OCI-LY7 (cell line): ENCODE measurements at regions not wholly inside any gene's neighbourhood (a gene's known extent, or its start where the extent isn't known, plus 50 kb on each side); places are given as distances from the start of the nearest gene placed in this dataset.
"Not testable (repeated sequence)": the region's sequence is repeated elsewhere in the genome, so short reads cannot be mapped to it uniquely, and the experiment has no call there.

Experiments used
- BruUV-seq: library from RNA; stranded (reverse); fragments of 400-500 nt; replicated peaks from 2 replicates; lab custom pipeline; 2021; lab: Mats Ljungman, UMichigan
- CTCF ChIA-PET: fragments of 300-600 bp; sonication (Branson Sonifier 250); formaldehyde crosslinking; loops from one replicate; lab custom pipeline; 2022; ENCODE audit warnings: antibody characterized with exemption; ENCODE audit not compliant: unreplicated experiment; lab: Charles Lee
- POLR2A ChIA-PET: fragments of 300-600 bp; sonication (Branson Sonifier 250); formaldehyde crosslinking; loops from one replicate; lab custom pipeline; 2022; ENCODE audit warnings: antibody characterized with exemption; lab: Charles Lee
- DNase-seq: peaks from one replicate; pipeline ENCODE4 v3.0.0-alpha.2; 2015; ENCODE audit warnings: low spot score
- H2AFZ ChIP-seq: fragments of 200-600 bp; sonication (generic), shearing (Covaris generic); 2 replicates; pipeline ENCODE4 v1.6.1; 2014; ENCODE audit warnings: mild to moderate bottlenecking, antibody characterized with exemption, low read length, moderate library complexity
- H3K27ac ChIP-seq: fragments of 200-600 bp; sonication (generic); 2 replicates; pipeline ENCODE4 v1.5.1; 2014; ENCODE audit warnings: mixed run types, low read depth, mild to moderate bottlenecking, moderate library complexity, low read length, inconsistent platforms; ENCODE audit not compliant: poor library complexity, severe bottlenecking
- H3K36me3 ChIP-seq: fragments of 200-600 bp; sonication (generic); 2 replicates; pipeline ENCODE4 v1.6.1; 2014; ENCODE audit warnings: mild to moderate bottlenecking, antibody characterized with exemption, low read length, moderate library complexity, mixed read lengths; ENCODE audit not compliant: insufficient read depth
- H3K4me1 ChIP-seq: fragments of 200-600 bp; sonication (generic); 2 replicates; pipeline ENCODE4 v1.5.1; 2014; ENCODE audit warnings: mild to moderate bottlenecking, low read length; ENCODE audit not compliant: insufficient read depth, poor library complexity, severe bottlenecking
- H3K4me2 ChIP-seq: fragments of 200-600 bp; sonication (generic); 2 replicates; pipeline ENCODE4 v1.6.1; 2014; ENCODE audit warnings: mild to moderate bottlenecking, low read length
- H3K4me3 ChIP-seq: fragments of 200-600 bp; sonication (generic); 2 replicates; pipeline ENCODE4 v1.5.1; 2014; ENCODE audit warnings: mild to moderate bottlenecking, low read depth, low read length; ENCODE audit not compliant: poor library complexity, severe bottlenecking
- H3K79me2 ChIP-seq: fragments of 200-600 bp; sonication (generic); 2 replicates; pipeline ENCODE4 v1.6.1; 2016; ENCODE audit warnings: low read depth, mild to moderate bottlenecking, low read length, moderate library complexity, mixed read lengths; ENCODE audit not compliant: insufficient read depth
- H3K9me2 ChIP-seq: fragments of 200-600 bp; sonication (generic); 2 replicates; pipeline ENCODE4 v1.6.1; 2016; ENCODE audit warnings: mild to moderate bottlenecking, low read length, mixed read lengths; ENCODE audit not compliant: insufficient read depth
- H3K9me3 ChIP-seq: fragments of 200-600 bp; sonication (generic); 2 replicates; pipeline ENCODE4 v1.6.1; 2014; ENCODE audit warnings: mild to moderate bottlenecking, mixed run types, low read length, mixed read lengths
- H4K20me1 ChIP-seq: fragments of 200-600 bp; sonication (generic); 2 replicates; pipeline ENCODE4 v1.6.1; 2014; ENCODE audit warnings: mild to moderate bottlenecking, antibody characterized with exemption, low read length, moderate library complexity, mixed read lengths; ENCODE audit not compliant: insufficient read depth
- EZH2phosphoT487 ChIP-seq: fragments of 200-600 bp; sonication (generic); IDR thresholded peaks from 2 replicates; pipeline ENCODE4 v1.6.1; 2018; ENCODE audit warnings: low read depth, borderline replicate concordance, mild to moderate bottlenecking, mixed run types, antibody characterized with exemption, low read length, moderate library complexity, mixed read lengths
- intact Hi-C: fragments of 100-400 bp; cut with micrococcal nuclease; formaldehyde crosslinking; loops from one replicate; pipeline ENCODE4 v1.10.0; 2022; ENCODE audit not compliant: unreplicated experiment
- TF ChIP-seq, protein P1 (sequence below): fragments of 200-600 bp; sonication (generic); conservative IDR thresholded peaks from 2 replicates; pipeline ENCODE4 v1.5.1; 2014; ENCODE audit warnings: mild to moderate bottlenecking, antibody characterized with exemption, low read length, moderate library complexity, mixed read lengths

DNA sequence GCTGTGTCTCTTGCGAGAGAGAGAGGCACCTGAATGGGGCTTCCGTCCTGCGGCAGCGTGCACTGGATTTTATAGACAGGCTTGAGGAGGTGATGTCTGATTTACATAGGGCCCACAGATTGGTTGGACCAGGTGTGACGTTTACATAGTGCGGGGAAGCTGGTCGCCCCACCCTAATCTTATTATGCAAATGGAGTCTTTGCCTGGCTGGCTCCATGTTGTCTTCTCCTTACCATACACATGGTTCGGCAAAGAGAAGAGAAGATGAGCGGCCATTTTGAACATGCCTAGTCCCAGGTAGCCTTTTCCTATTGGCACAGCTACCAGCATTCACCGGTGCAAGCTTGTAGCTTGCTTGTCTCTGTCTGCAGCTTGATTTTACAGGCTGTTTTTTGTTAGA is 238.5 kb upstream of the GALNT17 start:
- H3K4me1 ChIP-seq = no peaks in the 10 kb centered on the region
- TF ChIP-seq, protein P1, sequence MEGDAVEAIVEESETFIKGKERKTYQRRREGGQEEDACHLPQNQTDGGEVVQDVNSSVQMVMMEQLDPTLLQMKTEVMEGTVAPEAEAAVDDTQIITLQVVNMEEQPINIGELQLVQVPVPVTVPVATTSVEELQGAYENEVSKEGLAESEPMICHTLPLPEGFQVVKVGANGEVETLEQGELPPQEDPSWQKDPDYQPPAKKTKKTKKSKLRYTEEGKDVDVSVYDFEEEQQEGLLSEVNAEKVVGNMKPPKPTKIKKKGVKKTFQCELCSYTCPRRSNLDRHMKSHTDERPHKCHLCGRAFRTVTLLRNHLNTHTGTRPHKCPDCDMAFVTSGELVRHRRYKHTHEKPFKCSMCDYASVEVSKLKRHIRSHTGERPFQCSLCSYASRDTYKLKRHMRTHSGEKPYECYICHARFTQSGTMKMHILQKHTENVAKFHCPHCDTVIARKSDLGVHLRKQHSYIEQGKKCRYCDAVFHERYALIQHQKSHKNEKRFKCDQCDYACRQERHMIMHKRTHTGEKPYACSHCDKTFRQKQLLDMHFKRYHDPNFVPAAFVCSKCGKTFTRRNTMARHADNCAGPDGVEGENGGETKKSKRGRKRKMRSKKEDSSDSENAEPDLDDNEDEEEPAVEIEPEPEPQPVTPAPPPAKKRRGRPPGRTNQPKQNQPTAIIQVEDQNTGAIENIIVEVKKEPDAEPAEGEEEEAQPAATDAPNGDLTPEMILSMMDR = no peak
- no peak overlapping the region for H2AFZ ChIP-seq
- CTCF ChIA-PET = no interaction called here
- BruUV-seq = no TSS peak
- no peaks in the 10 kb centered on the region for H3K9me3 ChIP-seq
- no peaks in the 10 kb centered on the region for H3K36me3 ChIP-seq
- H3K4me3 ChIP-seq = no peak overlapping the region
- POLR2A ChIA-PET = no interaction called here
- intact Hi-C loops = no loop called here
- H3K9me2 ChIP-seq = no peaks in the 10 kb centered on the region
- DNase-seq = no peak
- H3K4me2 ChIP-seq = no peak overlapping the region
- H3K27ac ChIP-seq = no peak overlapping the region
- no peaks in the 10 kb centered on the region for H4K20me1 ChIP-seq
- no peaks in the 10 kb centered on the region for H3K79me2 ChIP-seq

DNA sequence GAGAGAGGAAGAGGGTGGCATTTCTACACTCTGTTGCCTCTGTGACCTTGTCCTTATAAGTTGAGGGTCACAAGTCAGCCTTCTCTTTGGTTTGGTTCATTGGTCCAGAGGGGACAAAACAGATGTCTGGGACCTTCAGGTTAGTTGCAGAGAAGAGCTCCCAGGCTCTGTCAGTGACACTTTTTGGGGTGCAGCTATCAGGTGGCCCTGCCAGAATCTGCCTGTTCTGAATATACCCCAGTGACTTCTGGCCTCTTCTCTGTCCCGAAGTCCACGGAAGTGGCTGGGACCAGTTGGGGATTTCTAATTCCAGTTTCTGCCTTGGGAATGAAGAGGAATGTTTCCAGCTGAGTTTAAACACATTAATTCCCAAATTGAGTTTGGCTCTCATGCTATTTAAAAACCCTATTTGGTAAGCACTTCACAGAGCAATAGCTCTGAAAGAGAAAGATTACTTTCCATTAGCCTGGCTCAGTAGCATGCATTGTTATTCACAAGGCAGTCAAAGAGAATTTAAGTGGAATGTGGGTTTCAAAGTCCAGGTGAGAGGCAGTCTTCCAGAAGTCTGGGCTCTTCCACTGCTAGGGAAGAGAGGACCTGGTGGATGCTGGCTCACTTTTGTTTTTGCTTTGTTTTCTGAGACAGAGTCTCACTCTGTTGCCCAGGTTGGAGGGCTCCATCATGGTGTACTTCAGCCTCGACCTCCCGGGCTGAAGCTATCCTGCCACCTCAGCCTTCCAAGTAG is 237.8 kb upstream of the GALNT17 start:
- TF ChIP-seq, protein P1 = no peak
- TF ChIP-seq EZH2phosphoT487 = no peak

DNA sequence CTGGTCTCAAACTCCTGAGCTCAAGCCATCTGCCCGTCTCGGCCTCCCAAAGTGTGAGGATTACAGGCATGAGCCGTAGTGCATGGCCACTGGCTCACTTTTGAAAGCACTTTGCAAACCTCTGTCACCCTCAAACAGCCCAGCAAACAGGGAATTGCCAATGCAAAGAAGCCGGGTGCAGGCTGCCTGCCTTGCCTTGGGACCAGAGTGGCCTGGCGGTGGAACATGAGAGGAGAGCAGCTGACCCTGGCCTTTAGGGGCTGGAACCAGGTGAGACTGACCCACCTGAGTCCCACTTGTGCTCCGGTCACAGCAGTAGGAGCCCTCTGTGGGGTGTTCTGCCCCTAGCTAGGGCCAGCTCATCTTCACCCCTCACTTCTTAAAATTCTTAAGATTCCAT is 237.1 kb upstream of the GALNT17 start:
- Histone ChIP-seq H3K9me3 (no peaks in the 10 kb centered on the region), H4K20me1 (no peaks in the 10 kb centered on the region), H3K4me3 (no peak overlapping the region), H3K4me2 (no peak overlapping the region), H3K36me3 (no peaks in the 10 kb centered on the region), H2AFZ (no peak overlapping the region), H3K9me2 (no peaks in the 10 kb centered on the region), H3K4me1 (no peaks in the 10 kb centered on the region), H3K27ac (no peak overlapping the region), H3K79me2 (no peaks in the 10 kb centered on the region)
- intact Hi-C loops = no loop called here
- TF ChIP-seq, protein P1 = no peak
- no peak for TF ChIP-seq EZH2phosphoT487
- DNase-seq = no peak
- POLR2A ChIA-PET = no interaction called here
- no TSS peak for BruUV-seq
- CTCF ChIA-PET = no interaction called here

More for the DNA sequence above, 237.8 kb upstream of the GALNT17 start:
- ChIA-PET CTCF (interaction anchor here (0.6 kb wide), 1 partner anchor 586 kb away, joined by 3 read pairs; no protein-coding TSS in a partner anchor), POLR2A (no interaction called here)
- no peaks in the 10 kb centered on the region for H3K9me3 ChIP-seq
- no peaks in the 10 kb centered on the region for H4K20me1 ChIP-seq
- no TSS peak for BruUV-seq
- no peaks in the 10 kb centered on the region for H3K36me3 ChIP-seq
- no peaks in the 10 kb centered on the region for H3K9me2 ChIP-seq
- intact Hi-C loops = no loop called here
- H3K27ac ChIP-seq = no peak overlapping the region
- DNase-seq = no peak
- no peak overlapping the region for H3K4me2 ChIP-seq
- no peak overlapping the region for H2AFZ ChIP-seq
- H3K4me3 ChIP-seq = no peak overlapping the region
- no peaks in the 10 kb centered on the region for H3K79me2 ChIP-seq
- no peaks in the 10 kb centered on the region for H3K4me1 ChIP-seq

DNA sequence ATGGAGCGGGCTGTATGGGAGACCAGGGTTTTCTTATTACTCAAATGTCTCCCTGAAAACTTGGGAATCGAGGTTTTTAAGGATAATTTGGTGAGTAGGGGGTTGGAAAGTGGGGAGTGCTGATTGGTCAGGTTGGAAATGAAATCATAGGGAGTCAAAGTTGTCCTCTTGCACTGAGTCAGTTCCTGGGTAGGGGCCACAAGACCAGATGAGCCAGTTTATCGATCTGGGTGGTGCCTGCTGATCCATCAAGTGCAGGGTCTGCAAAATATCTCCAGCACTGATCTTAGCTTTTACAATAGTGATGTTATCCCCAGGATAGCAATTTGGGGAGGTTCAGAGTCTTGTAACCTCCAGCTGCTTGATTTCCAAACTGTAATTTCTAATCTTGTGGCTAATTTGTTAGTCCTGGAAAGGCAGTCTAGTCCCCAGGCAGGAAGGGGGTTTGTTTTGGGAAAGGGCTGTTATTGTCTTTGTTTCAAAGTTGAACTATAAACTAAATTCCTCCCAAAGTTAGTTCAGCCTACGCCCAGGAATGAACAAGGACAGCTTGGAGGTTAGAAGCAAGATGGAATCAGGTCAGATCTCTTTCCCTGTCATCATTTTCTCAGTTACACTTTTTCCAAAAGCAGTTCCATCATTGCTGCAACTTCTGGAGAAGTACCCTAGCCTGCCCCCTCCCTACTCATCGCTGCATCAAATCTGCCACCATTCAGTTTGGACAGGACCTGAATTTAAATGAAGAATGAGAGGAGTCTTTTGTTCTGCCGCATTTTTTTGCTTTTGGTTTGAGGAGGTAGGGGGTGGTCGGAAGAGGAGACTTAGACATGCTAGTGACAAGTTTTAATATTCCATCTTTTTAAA is 236.4 kb upstream of the GALNT17 start:
- H4K20me1 ChIP-seq, H3K9me3 ChIP-seq, H3K4me1 ChIP-seq, H3K36me3 ChIP-seq, H3K79me2 ChIP-seq, POLR2A ChIA-PET, H3K9me2 ChIP-seq, H2AFZ ChIP-seq, CTCF ChIA-PET, H3K27ac ChIP-seq, DNase-seq, H3K4me3 ChIP-seq, H3K4me2 ChIP-seq, intact Hi-C loops, BruUV-seq: not testable (repeated sequence)
